IMR-90 (cell line): ENCODE measurements at regions not wholly inside any gene's neighbourhood (a gene's known extent, or its start where the extent isn't known, plus 50 kb on each side); places are given as distances from the start of the nearest gene placed in this dataset.

ENCODE experiments used
- ATAC-seq: fragments of 200-7000 bp; cut with Tn5 transposase; 2 replicates; pipeline ENCODE4 v1.9.1; 2020; ENCODE audit warnings: low read depth, mild to moderate bottlenecking, moderate library complexity
- BruUV-seq: library from RNA; stranded (reverse); fragments of 400-500 nt; replicated peaks from 2 replicates; lab custom pipeline; 2021; lab: Mats Ljungman, UMichigan
- CTCF ChIA-PET: fragments of 300-600 bp; formaldehyde crosslinking; extraction: SDS; loops from one replicate; lab custom pipeline; 2021; ENCODE audit warnings: antibody characterized with exemption; lab: Yijun Ruan, JAX
- POLR2A ChIA-PET: fragments of 300-600 bp; sonication (Branson Sonifier 250); formaldehyde crosslinking; loops from one replicate; lab custom pipeline; 2022; ENCODE audit warnings: antibody characterized with exemption; ENCODE audit not compliant: unreplicated experiment; lab: Charles Lee
- DNase-seq: peaks from one replicate; pipeline ENCODE4 v3.0.0; 2013
- H2AFZ ChIP-seq: replicated peaks from 2 replicates; pipeline ENCODE3; 2013; ENCODE audit warnings: low read length, mild to moderate bottlenecking; ENCODE audit not compliant: poor library complexity
- H2AK5ac ChIP-seq: 2 replicates; pipeline ENCODE4 v1.6.1; 2013; ENCODE audit warnings: low read depth, low read length, inconsistent platforms
- H2AK9ac ChIP-seq: replicated peaks from 2 replicates; pipeline ENCODE3; 2013; ENCODE audit warnings: mild to moderate bottlenecking, low read depth, low read length, moderate library complexity; ENCODE audit not compliant: poor library complexity
- H2BK120ac ChIP-seq: 2 replicates; pipeline ENCODE4 v1.6.1; 2013; ENCODE audit warnings: low read depth, low read length, inconsistent platforms
- H2BK15ac ChIP-seq: 3 replicates; pipeline ENCODE4 v1.6.1; 2013; ENCODE audit warnings: low read depth, low read length, inconsistent platforms
- H2BK20ac ChIP-seq: 2 replicates; pipeline ENCODE4 v1.6.1; 2013; ENCODE audit warnings: low read depth, mild to moderate bottlenecking, inconsistent platforms, low read length, moderate library complexity
- H2BK5ac ChIP-seq: 2 replicates; pipeline ENCODE4 v1.6.1; 2013; ENCODE audit warnings: mild to moderate bottlenecking, low read depth, low read length, inconsistent platforms; ENCODE audit not compliant: poor library complexity, severe bottlenecking
- H3K14ac ChIP-seq: replicated peaks from 2 replicates; pipeline ENCODE4 v1.6.1; 2013; ENCODE audit warnings: low read depth, low read length, inconsistent platforms
- H3K18ac ChIP-seq: 2 replicates; pipeline ENCODE4 v1.6.1; 2013; ENCODE audit warnings: low read depth, low read length, control low read depth
- H3K23ac ChIP-seq: 2 replicates; pipeline ENCODE4 v1.6.1; 2013; ENCODE audit warnings: low read depth, low read length, inconsistent platforms
- H3K27ac ChIP-seq: 2 replicates; pipeline ENCODE4 v1.5.1; 2013; ENCODE audit warnings: mild to moderate bottlenecking, control low read depth, low read length; ENCODE audit not compliant: insufficient read depth
- H3K27me3 ChIP-seq: 2 replicates; pipeline ENCODE4 v1.6.1; 2013; ENCODE audit warnings: low read length; ENCODE audit not compliant: control insufficient read depth, insufficient read depth
- H3K36me3 ChIP-seq: 2 replicates; pipeline ENCODE4 v1.6.1; 2013; ENCODE audit warnings: low read length, mixed read lengths; ENCODE audit not compliant: control insufficient read depth, insufficient read depth
- H3K4ac ChIP-seq: 2 replicates; pipeline ENCODE4 v1.6.1; 2013; ENCODE audit warnings: low read depth, low read length, inconsistent platforms
- H3K4me1 ChIP-seq: 2 replicates; pipeline ENCODE4 v1.6.1; 2013; ENCODE audit warnings: low read length, mixed read lengths; ENCODE audit not compliant: control insufficient read depth, insufficient read depth
- H3K4me2 ChIP-seq: 2 replicates; pipeline ENCODE4 v1.6.1; 2013; ENCODE audit warnings: low read depth, mild to moderate bottlenecking, control low read depth, low read length, moderate library complexity
- H3K4me3 ChIP-seq: 2 replicates; pipeline ENCODE4 v1.5.1; 2013; ENCODE audit warnings: low read depth, mild to moderate bottlenecking, control low read depth, low read length, moderate library complexity; ENCODE audit not compliant: insufficient read depth
- H3K56ac ChIP-seq: 2 replicates; pipeline ENCODE4 v1.6.1; 2013; ENCODE audit warnings: low read length, inconsistent platforms; ENCODE audit not compliant: insufficient read depth; ENCODE audit errors: extremely low read depth
- H3K79me1 ChIP-seq, 2 experiments: 2 replicates each; pipeline ENCODE4 v1.6.1; 2013; ENCODE audit warnings: low read length in 2 of 2, inconsistent platforms in 1 of 2, low read depth in 1 of 2
- H3K9ac ChIP-seq: 2 replicates; pipeline ENCODE4 v1.6.1; 2013; ENCODE audit warnings: low read depth, low read length, control low read depth
- H3K9me1 ChIP-seq: 2 replicates; pipeline ENCODE4 v1.6.1; 2013; ENCODE audit warnings: low read length, inconsistent platforms; ENCODE audit not compliant: insufficient read depth
- H3K9me3 ChIP-seq: 2 replicates; pipeline ENCODE4 v1.6.1; 2013; ENCODE audit warnings: low read length; ENCODE audit not compliant: control insufficient read depth, insufficient read depth
- H4K20me1 ChIP-seq: 2 replicates; pipeline ENCODE4 v1.6.1; 2013; ENCODE audit warnings: low read length, inconsistent platforms; ENCODE audit not compliant: insufficient read depth
- H4K5ac ChIP-seq: 2 replicates; pipeline ENCODE4 v1.6.1; 2013; ENCODE audit warnings: mild to moderate bottlenecking, low read depth, low read length, control low read depth
- H4K8ac ChIP-seq, 2 experiments: 2 replicates each; pipeline ENCODE4 v1.6.1; 2013; ENCODE audit warnings: low read depth in 2 of 2, low read length in 2 of 2, control low read depth in 1 of 2, inconsistent platforms in 1 of 2
- H4K91ac ChIP-seq: 2 replicates; pipeline ENCODE4 v1.6.1; 2013; ENCODE audit warnings: low read depth, low read length, inconsistent platforms; ENCODE audit not compliant: insufficient read depth
- BHLHE40 ChIP-seq: fragments of 150-350 bp; IDR thresholded peaks from 2 replicates; pipeline ENCODE4 v1.6.1; 2016; ENCODE audit warnings: mild to moderate bottlenecking, low read depth, low read length
- CEBPB ChIP-seq: IDR thresholded peaks from 2 replicates; pipeline ENCODE4 v1.6.1; 2012; ENCODE audit warnings: low read depth, low read length, improper control_type of control experiment
- CHD1 ChIP-seq: IDR thresholded peaks from 2 replicates; pipeline ENCODE4 v1.6.1; 2012; ENCODE audit warnings: low read depth, low read length, improper control_type of control experiment
- CTCF ChIP-seq: conservative IDR thresholded peaks from 2 replicates; pipeline ENCODE4 v1.5.1; 2012; ENCODE audit warnings: mild to moderate bottlenecking, low read depth, low read length, improper control_type of control experiment
- ELK1 ChIP-seq: fragments of 150-350 bp; IDR thresholded peaks from 2 replicates; pipeline ENCODE4 v1.6.1; 2016; ENCODE audit warnings: low read depth, mild to moderate bottlenecking, low read length, moderate library complexity, borderline replicate concordance
- FOS ChIP-seq: fragments of 150-350 bp; IDR thresholded peaks from 2 replicates; pipeline ENCODE4 v1.6.1; 2016; ENCODE audit warnings: low read depth, low read length
- MAFK ChIP-seq: IDR thresholded peaks from 2 replicates; pipeline ENCODE4 v1.6.1; 2012; ENCODE audit warnings: low read depth, low read length, improper control_type of control experiment
- MAZ ChIP-seq: IDR thresholded peaks from 2 replicates; pipeline ENCODE4 v1.6.1; 2012; ENCODE audit warnings: low read depth, mild to moderate bottlenecking, low read length, improper control_type of control experiment, moderate library complexity, borderline replicate concordance
- MXI1 ChIP-seq: IDR thresholded peaks from 2 replicates; pipeline ENCODE4 v1.6.1; 2012; ENCODE audit warnings: low read depth, mild to moderate bottlenecking, low read length, moderate library complexity, borderline replicate concordance
- NFE2L2 ChIP-seq: fragments of 150-350 bp; IDR thresholded peaks from 2 replicates; pipeline ENCODE4 v1.6.1; 2016; ENCODE audit warnings: low read depth, mild to moderate bottlenecking, low read length
- POLR2A ChIP-seq: IDR thresholded peaks from 2 replicates; pipeline ENCODE4 v1.6.1; 2012; ENCODE audit warnings: mild to moderate bottlenecking, low read depth, low read length
- RAD21 ChIP-seq: IDR thresholded peaks from 2 replicates; pipeline ENCODE4 v1.6.1; 2012; ENCODE audit warnings: low read length, improper control_type of control experiment
- RCOR1 ChIP-seq: IDR thresholded peaks from 2 replicates; pipeline ENCODE4 v1.6.1; 2012; ENCODE audit warnings: mild to moderate bottlenecking, low read length, improper control_type of control experiment; ENCODE audit not compliant: insufficient replicate concordance
- RFX5 ChIP-seq: IDR thresholded peaks from 2 replicates; pipeline ENCODE4 v1.8.0; 2012; ENCODE audit warnings: low read depth, mild to moderate bottlenecking, low read length, moderate library complexity
- WGBS, 2 experiments: methylation state at CpG; one replicate each; pipeline versions ENCODE4 v1.1.5 to v1.1.7; 2013; ENCODE audit warnings: missing lambda C conversion rate in 2 of 2; ENCODE audit not compliant: insufficient read length in 1 of 2; ENCODE audit errors: extremely low coverage in 2 of 2; 5-methylcytosine and 5-hydroxymethylcytosine counted together
- dilution Hi-C: fragments of 300-500 bp; cut with HindIII; formaldehyde crosslinking; loops from one replicate; pipeline ENCODE4 v1.14.3; 2018; ENCODE audit warnings: low sequenced_read_pairs; ENCODE audit not compliant: unreplicated experiment
- in situ Hi-C: fragments of 300-500 bp; cut with MboI; formaldehyde crosslinking; loops from 3 replicates; pipeline ENCODE4 v1.14.3; 2019; ENCODE audit warnings: low sequenced_read_pairs, inconsistent platforms, mixed read lengths
- intact Hi-C: fragments of 100-400 bp; cut with micrococcal nuclease; formaldehyde crosslinking; loops from 2 replicates; pipeline ENCODE4 v1.10.0; 2022
- TF ChIP-seq, protein P1 (sequence below): fragments of 150-350 bp; IDR thresholded peaks from 2 replicates; pipeline ENCODE4 v1.6.1; 2017; ENCODE audit warnings: mild to moderate bottlenecking, antibody characterized with exemption, low read length, low read depth

- ChIA-PET CTCF (interaction anchor here (0.6 kb wide), 1 partner anchor 65 kb away, joined by 3 read pairs; no protein-coding TSS in a partner anchor), POLR2A (no interaction called here)
- in situ Hi-C loops = no loop called here
- no TSS peak for BruUV-seq
- Histone ChIP-seq H2AK9ac (no peak overlapping the region), H3K27me3 (no peaks in the 10 kb centered on the region), H3K14ac (0 out of 2 replicates have a peak overlapping the region, but pooled peaks have one; percentile 33), H3K4me1 (peaks cover 7% of the 10 kb centered on the region), H3K9me3 (no peaks in the 10 kb centered on the region), H2AK5ac (no peak overlapping the region), H4K8ac (no peak overlapping the region), H2BK5ac (no peak overlapping the region), H2BK15ac (peak overlapping the region; percentile 56; the same call in 2 of the 3 replicates), H2AFZ (no peak overlapping the region), H2BK20ac (no peak overlapping the region), H3K79me1 (no peaks in the 10 kb centered on the region), H4K20me1 (no peaks in the 10 kb centered on the region), H3K4ac (no peak overlapping the region), H3K23ac (no peak overlapping the region), H2BK120ac (no peak overlapping the region), H3K36me3 (no peaks in the 10 kb centered on the region), H3K56ac (no peak overlapping the region), H4K91ac (no peak overlapping the region), H3K27ac (no peak overlapping the region), H3K4me2 (peak overlapping the region; percentile 50; the same call in 1 of the 2 replicates), H4K5ac (no peak overlapping the region), H3K18ac (no peak overlapping the region), H3K9me1 (no peaks in the 10 kb centered on the region), H3K4me3 (no peak overlapping the region), H3K9ac (no peak overlapping the region)
- DNase-seq = peak; percentile 20
- no peak for ATAC-seq
- dilution Hi-C loops = no loop called here
- WGBS, 2 experiments = 100% methylated on average over 1 of the region's 2 CpGs; no CpG with 5 or more reads in 1 of the 2 experiments
- intact Hi-C loops = no loop called here
- TF ChIP-seq RCOR1 (no peak), ELK1 (no peak), MAFK (no peak), RAD21 (no peak), RFX5 (no peak), POLR2A (no peak), BHLHE40 (no peak), CEBPB (no peak), CHD1 (no peak), MXI1 (no peak), MAZ (no peak), FOS (no peak), CTCF (no peak), NFE2L2 (no peak)
- TF ChIP-seq, protein P1, sequence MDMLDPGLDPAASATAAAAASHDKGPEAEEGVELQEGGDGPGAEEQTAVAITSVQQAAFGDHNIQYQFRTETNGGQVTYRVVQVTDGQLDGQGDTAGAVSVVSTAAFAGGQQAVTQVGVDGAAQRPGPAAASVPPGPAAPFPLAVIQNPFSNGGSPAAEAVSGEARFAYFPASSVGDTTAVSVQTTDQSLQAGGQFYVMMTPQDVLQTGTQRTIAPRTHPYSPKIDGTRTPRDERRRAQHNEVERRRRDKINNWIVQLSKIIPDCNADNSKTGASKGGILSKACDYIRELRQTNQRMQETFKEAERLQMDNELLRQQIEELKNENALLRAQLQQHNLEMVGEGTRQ = no peak
Measured at GRCh38 chr1:162951553-162952315, 90.8 kb upstream of the CCDC190 start.
